Bronchial epithelial cell (primary cell): ENCODE measurements at regions not wholly inside any gene's neighbourhood (a gene's known extent, or its start where the extent isn't known, plus 50 kb on each side); places are given as distances from the start of the nearest gene placed in this dataset.

Source experiments
- DNase-seq: peaks from one replicate; pipeline ENCODE4 v3.0.0-alpha.2; 2010; ENCODE audit warnings: low read depth
- FAIRE-seq: peaks from 2 replicates; lab custom pipeline; 2011; peaks lifted over from hg19 to GRCh38; lab: Jason Lieb, UNC
- H3K27me3 ChIP-seq: 2 replicates; pipeline ENCODE4 v1.5.1; 2011; ENCODE audit warnings: low read length; ENCODE audit not compliant: control insufficient read depth, insufficient read depth
- H3K36me3 ChIP-seq: 2 replicates; pipeline ENCODE4 v1.5.1; 2011; ENCODE audit warnings: low read length; ENCODE audit not compliant: control insufficient read depth, insufficient read depth
- H3K4me3 ChIP-seq: 2 replicates; pipeline ENCODE4 v1.5.1; 2011; ENCODE audit warnings: mild to moderate bottlenecking, low read depth, low read length, control low read depth
- TF ChIP-seq, protein P1 (sequence below): IDR thresholded peaks from 2 replicates; pipeline ENCODE4 v1.5.1; 2011; ENCODE audit warnings: mild to moderate bottlenecking, moderate library complexity, low read length, control low read depth, inconsistent platforms; ENCODE audit not compliant: insufficient read depth, severe bottlenecking

DNA sequence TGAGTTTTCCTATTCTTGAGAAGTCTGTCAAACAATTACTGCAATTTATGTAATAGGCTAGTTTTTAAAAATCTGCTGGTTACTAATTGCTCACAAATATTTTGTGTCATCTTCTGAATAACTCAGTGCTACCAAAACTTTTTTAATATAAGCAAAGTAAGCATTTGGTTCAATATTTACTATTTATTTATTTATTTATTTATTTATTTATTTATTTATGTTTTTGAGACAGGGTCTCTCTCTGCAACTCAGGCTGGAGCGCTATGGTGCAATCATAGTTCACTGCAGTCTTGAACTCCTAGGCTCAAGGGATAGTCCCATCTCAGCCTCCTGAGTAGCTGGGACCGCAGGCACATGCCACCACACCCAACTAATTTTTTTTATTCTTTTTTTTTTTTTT, 60.4 kb upstream of the CDH20 start:
- Histone ChIP-seq H3K36me3 (no peaks in the 10 kb centered on the region), H3K4me3 (no peak overlapping the region), H3K27me3 (no peaks in the 10 kb centered on the region)
- TF ChIP-seq, protein P1, sequence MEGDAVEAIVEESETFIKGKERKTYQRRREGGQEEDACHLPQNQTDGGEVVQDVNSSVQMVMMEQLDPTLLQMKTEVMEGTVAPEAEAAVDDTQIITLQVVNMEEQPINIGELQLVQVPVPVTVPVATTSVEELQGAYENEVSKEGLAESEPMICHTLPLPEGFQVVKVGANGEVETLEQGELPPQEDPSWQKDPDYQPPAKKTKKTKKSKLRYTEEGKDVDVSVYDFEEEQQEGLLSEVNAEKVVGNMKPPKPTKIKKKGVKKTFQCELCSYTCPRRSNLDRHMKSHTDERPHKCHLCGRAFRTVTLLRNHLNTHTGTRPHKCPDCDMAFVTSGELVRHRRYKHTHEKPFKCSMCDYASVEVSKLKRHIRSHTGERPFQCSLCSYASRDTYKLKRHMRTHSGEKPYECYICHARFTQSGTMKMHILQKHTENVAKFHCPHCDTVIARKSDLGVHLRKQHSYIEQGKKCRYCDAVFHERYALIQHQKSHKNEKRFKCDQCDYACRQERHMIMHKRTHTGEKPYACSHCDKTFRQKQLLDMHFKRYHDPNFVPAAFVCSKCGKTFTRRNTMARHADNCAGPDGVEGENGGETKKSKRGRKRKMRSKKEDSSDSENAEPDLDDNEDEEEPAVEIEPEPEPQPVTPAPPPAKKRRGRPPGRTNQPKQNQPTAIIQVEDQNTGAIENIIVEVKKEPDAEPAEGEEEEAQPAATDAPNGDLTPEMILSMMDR = no peak
- DNase-seq (no peak), FAIRE-seq (no peak)

DNA sequence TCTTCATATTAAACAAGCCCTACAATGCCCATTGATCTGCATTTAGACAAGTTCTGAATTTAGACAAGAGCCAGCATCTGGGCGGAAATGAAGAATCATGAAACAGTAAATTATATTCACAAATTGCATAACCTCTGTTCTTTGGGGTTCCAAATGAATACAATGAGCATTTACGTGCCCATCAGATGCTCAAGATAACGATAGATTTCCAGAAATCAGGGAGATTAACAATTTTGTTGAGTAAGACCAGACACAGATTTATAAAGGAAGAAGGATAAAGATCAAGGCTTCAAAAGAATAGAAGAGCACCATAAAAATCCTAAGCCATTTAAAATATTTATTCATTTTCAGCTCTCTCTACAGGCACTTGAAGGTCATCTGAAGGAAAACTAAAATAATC, 59.7 kb upstream of the CDH20 start:
- H3K36me3 ChIP-seq = no peaks in the 10 kb centered on the region
- TF ChIP-seq, protein P1 = no peak
- FAIRE-seq = no peak

DNA sequence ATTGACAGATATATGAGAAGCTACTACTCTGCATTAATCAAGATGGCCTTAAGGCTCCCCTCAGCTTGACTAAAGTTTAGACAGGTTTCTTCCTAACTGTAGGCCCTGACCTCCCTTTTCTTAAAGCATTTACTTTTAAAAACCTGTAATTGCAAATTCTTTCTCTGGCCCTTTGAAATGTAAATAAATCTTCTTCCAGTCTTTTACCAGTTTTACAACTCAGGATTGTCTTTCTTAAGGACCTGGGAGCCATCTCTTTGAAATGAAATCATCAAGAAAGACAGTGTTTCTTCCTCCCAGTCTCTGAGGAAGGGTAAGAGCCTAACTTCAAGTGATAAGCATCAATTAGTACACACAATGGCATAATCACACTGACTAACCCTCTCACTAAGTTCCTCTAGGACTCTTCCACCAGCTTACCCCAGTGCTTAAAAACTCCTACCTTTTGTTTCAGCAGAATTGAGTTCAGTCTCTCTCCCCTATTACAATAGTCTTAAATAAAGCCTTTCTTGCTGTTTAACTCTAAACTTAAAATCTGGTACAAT, 58.7 kb upstream of the CDH20 start:
- FAIRE-seq = no peak
- Histone ChIP-seq H3K4me3 (no peak overlapping the region), H3K27me3 (no peaks in the 10 kb centered on the region), H3K36me3 (no peaks in the 10 kb centered on the region)
- TF ChIP-seq, protein P1 = no peak
- no peak for DNase-seq

More for the DNA sequence above, 59.7 kb upstream of the CDH20 start:
- no peaks in the 10 kb centered on the region for H3K27me3 ChIP-seq
- no peak overlapping the region for H3K4me3 ChIP-seq
- no peak for DNase-seq

GRCh38 chr18:61277808-61278207, 55.4 kb upstream of the CDH20 start:
- DNase-seq (no peak), FAIRE-seq (no peak)
- no peaks in the 10 kb centered on the region for H3K36me3 ChIP-seq
- no peaks in the 10 kb centered on the region for H3K27me3 ChIP-seq
- TF ChIP-seq, protein P1 = no peak
- no peak overlapping the region for H3K4me3 ChIP-seq

- no peaks in the 10 kb centered on the region for H3K36me3 ChIP-seq
- no peak for FAIRE-seq
- H3K4me3 ChIP-seq = no peak overlapping the region
- peak; percentile 1 for DNase-seq
- no peaks in the 10 kb centered on the region for H3K27me3 ChIP-seq
- TF ChIP-seq, protein P1 = no peak
These were observed 51.8 kb upstream of the CDH20 start for GRCh38 chr18:61281431-61281830.

GRCh38 chr18:61282926-61283325, 50.3 kb upstream of the CDH20 start:
- FAIRE-seq (no peak), DNase-seq (no peak)
- Histone ChIP-seq H3K27me3 (no peaks in the 10 kb centered on the region), H3K4me3 (no peak overlapping the region), H3K36me3 (no peaks in the 10 kb centered on the region)
- TF ChIP-seq, protein P1 = no peak
